ENCODE measurements at regions not wholly inside any gene's neighbourhood (a gene's known extent, or its start where the extent isn't known, plus 50 kb on each side); places are given as distances from the start of the nearest gene placed in this dataset.

DNA sequence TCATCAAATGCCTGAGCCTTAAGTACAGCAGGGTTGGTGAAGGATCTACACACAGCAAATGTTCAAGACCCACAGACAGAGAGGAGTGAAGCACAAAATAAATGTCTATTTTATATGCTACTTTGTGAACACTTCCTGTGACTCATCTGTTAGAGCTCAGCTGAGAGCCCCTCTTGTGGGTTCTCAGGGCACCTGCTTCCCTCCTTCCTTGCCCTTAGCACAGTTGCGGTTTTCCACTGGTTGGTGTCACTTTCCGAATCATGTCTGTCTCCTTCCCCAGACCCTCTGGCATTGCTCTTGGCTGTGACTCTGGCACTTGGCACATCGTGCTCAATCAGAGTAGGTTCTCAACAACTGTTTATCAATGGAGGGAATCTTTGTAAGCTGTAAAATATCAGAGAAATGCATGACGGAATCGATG lies 128.5 kb upstream of the STC2 start:
- TF ChIP-seq, protein P1, sequence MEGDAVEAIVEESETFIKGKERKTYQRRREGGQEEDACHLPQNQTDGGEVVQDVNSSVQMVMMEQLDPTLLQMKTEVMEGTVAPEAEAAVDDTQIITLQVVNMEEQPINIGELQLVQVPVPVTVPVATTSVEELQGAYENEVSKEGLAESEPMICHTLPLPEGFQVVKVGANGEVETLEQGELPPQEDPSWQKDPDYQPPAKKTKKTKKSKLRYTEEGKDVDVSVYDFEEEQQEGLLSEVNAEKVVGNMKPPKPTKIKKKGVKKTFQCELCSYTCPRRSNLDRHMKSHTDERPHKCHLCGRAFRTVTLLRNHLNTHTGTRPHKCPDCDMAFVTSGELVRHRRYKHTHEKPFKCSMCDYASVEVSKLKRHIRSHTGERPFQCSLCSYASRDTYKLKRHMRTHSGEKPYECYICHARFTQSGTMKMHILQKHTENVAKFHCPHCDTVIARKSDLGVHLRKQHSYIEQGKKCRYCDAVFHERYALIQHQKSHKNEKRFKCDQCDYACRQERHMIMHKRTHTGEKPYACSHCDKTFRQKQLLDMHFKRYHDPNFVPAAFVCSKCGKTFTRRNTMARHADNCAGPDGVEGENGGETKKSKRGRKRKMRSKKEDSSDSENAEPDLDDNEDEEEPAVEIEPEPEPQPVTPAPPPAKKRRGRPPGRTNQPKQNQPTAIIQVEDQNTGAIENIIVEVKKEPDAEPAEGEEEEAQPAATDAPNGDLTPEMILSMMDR (IDR thresholded peaks at IDR 0.05): no peak
- TF ChIP-seq POLR2A (IDR thresholded peaks at IDR 0.05): no peak
- Histone ChIP-seq H3K27me3 (no peaks in the 10 kb centered on the region), H3K27ac (no peak overlapping the region), H3K9me3 (no peaks in the 10 kb centered on the region), H3K4me3 (no peak overlapping the region), H3K4me1 (no peaks in the 10 kb centered on the region), H3K36me3 (no peaks in the 10 kb centered on the region)
- intact Hi-C loops (cut with DNase I; ENCODE audit: low total_unique reads): no loop called here
- no peak for DNase-seq

GRCh38 chr5:173456181-173456580 lies 128.0 kb upstream of the STC2 start:
- intact Hi-C loops (cut with DNase I; ENCODE audit: low total_unique reads): no loop called here
- Histone ChIP-seq H3K27ac (no peak overlapping the region), H3K36me3 (no peaks in the 10 kb centered on the region), H3K4me3 (no peak overlapping the region), H3K27me3 (no peaks in the 10 kb centered on the region), H3K9me3 (no peaks in the 10 kb centered on the region), H3K4me1 (no peaks in the 10 kb centered on the region)
- no peak for TF ChIP-seq POLR2A (IDR thresholded peaks at IDR 0.05)
- TF ChIP-seq, protein P1 (IDR thresholded peaks at IDR 0.05): no peak
- DNase-seq: no peak

- TF ChIP-seq, protein P1 (IDR thresholded peaks at IDR 0.05): no peak
- TF ChIP-seq POLR2A (IDR thresholded peaks at IDR 0.05): no peak
- H3K4me1 ChIP-seq: no peaks in the 10 kb centered on the region
- no peaks in the 10 kb centered on the region for H3K9me3 ChIP-seq
- intact Hi-C loops (cut with DNase I; ENCODE audit: low total_unique reads): no loop called here
- no peak overlapping the region for H3K4me3 ChIP-seq
- no peaks in the 10 kb centered on the region for H3K27me3 ChIP-seq
- no peaks in the 10 kb centered on the region for H3K36me3 ChIP-seq
- peak overlapping the region in 1 of 2 donors; percentile 28 for H3K27ac ChIP-seq
- DNase-seq: no peak
Observed at GRCh38 chr5:173455599-173455957, 127.4 kb upstream of the STC2 start.

GRCh38 chr5:173454736-173455598 lies 126.8 kb upstream of the STC2 start:
- Histone ChIP-seq H3K27ac (peak overlapping the region; percentile 28 to 36), H3K4me1 (no peaks in the 10 kb centered on the region), H3K27me3 (no peaks in the 10 kb centered on the region), H3K9me3 (no peaks in the 10 kb centered on the region), H3K4me3 (no peak overlapping the region), H3K36me3 (no peaks in the 10 kb centered on the region)
- intact Hi-C loops (cut with DNase I; ENCODE audit: low total_unique reads): no loop called here
- TF ChIP-seq POLR2A (IDR thresholded peaks at IDR 0.05): no peak
- TF ChIP-seq, protein P1 (IDR thresholded peaks at IDR 0.05): no peak
- DNase-seq: peak; percentile 24 to 26

- Histone ChIP-seq H3K36me3 (no peaks in the 10 kb centered on the region), H3K27ac (no peak overlapping the region), H3K4me1 (no peaks in the 10 kb centered on the region), H3K9me3 (no peaks in the 10 kb centered on the region), H3K4me3 (no peak overlapping the region), H3K27me3 (no peaks in the 10 kb centered on the region)
- DNase-seq: no peak
- no peak for TF ChIP-seq POLR2A (IDR thresholded peaks at IDR 0.05)
- TF ChIP-seq, protein P1 (IDR thresholded peaks at IDR 0.05): no peak
- intact Hi-C loops (cut with DNase I; ENCODE audit: low total_unique reads): no loop called here
Observed at GRCh38 chr5:173454361-173454735, 126.1 kb upstream of the STC2 start.
